ENCODE measurements at regions not wholly inside any gene's neighbourhood (a gene's known extent, or its start where the extent isn't known, plus 50 kb on each side); places are given as distances from the start of the nearest gene placed in this dataset.
"Not testable (repeated sequence)": the region's sequence is repeated elsewhere in the genome, so short reads cannot be mapped to it uniquely, and the experiment has no call there.

- DNase-seq (ENCODE audit: extremely low read depth in 1 of 4, low spot score in 3 of 4); H3K27ac ChIP-seq (ENCODE audit: extremely low read depth, low read depth, low read length); H2AFZ ChIP-seq (ENCODE audit: low read depth, low read length); POLR2A ChIA-PET; H3K4me2 ChIP-seq (ENCODE audit: insufficient read depth, low read length); H3K36me3 ChIP-seq (ENCODE audit: control insufficient read depth, insufficient read depth, low read length); BruUV-seq (replicated peaks); CTCF ChIA-PET (ENCODE audit: low intra/inter-chr PET ratio); H3K9ac ChIP-seq (ENCODE audit: insufficient read depth in 1 of 2, low read depth in 2 of 2, low read length in 2 of 2); H3K9me1 ChIP-seq (ENCODE audit: control insufficient read depth, insufficient read depth, low read length); H3K4me3 ChIP-seq; H3K79me2 ChIP-seq (ENCODE audit: control insufficient read depth, insufficient read depth, low read length); H4K20me1 ChIP-seq (replicated peaks; ENCODE audit: control insufficient read depth, insufficient read depth, low read length); intact Hi-C loops (cut with micrococcal nuclease); in situ Hi-C loops (cut with MboI); H3K27me3 ChIP-seq (ENCODE audit: control insufficient read depth in 2 of 2, insufficient read depth in 2 of 2, low read length in 2 of 2); FAIRE-seq; ATAC-seq: not testable (repeated sequence)
- Histone ChIP-seq H3K9me3 (replicated peaks; ENCODE audit: control insufficient read depth, insufficient read depth, low read depth, low read length) (peaks cover 18% of the 10 kb centered on the region), H3K4me1 (replicated peaks in 1 of 2; ENCODE audit: control insufficient read depth in 2 of 2, insufficient read depth in 2 of 2, low read length in 2 of 2) (peaks cover 1 to 19% of the 10 kb centered on the region in 2 experiments)
- TF ChIP-seq CBX1 (IDR thresholded peaks at IDR 0.05; ENCODE audit: low read depth): peak; percentile 56; the same call in 1 of the 2 replicates
- peak; percentile 93 for TF ChIP-seq ZFP36 (IDR thresholded peaks at IDR 0.05; ENCODE audit: low read depth, low read length, partially characterized antibody)
- TF ChIP-seq CBX3 (IDR thresholded peaks at IDR 0.05; ENCODE audit: borderline replicate concordance in 1 of 2, low read length in 2 of 2): peak in 1 of 2 experiments; percentile 97; a peak in 2 of 3 replicates
- TF ChIP-seq CEBPZ (IDR thresholded peaks at IDR 0.05; ENCODE audit: borderline replicate concordance, low read depth, low read length): peak; percentile 79
- peak; percentile 92 for TF ChIP-seq CBX5 (IDR thresholded peaks at IDR 0.05; ENCODE audit: borderline replicate concordance, low read depth)
- peak; percentile 91 for TF ChIP-seq TRIM28 (IDR thresholded peaks at IDR 0.05)
- TF ChIP-seq TRIM24 (IDR thresholded peaks at IDR 0.05): peak in 1 of 2 experiments; percentile 70; a peak in 2 of 4 replicates
- WGBS (ENCODE audit: insufficient coverage, low coverage, missing lambda C conversion rate): 45% methylated on average over 3 of the region's 3 CpGs
Measured at GRCh38 chr2:118744682-118745181, 102.7 kb downstream of the EN1 start.

All from K562 (cell line).